ENCODE measurements at regions not wholly inside any gene's neighbourhood (a gene's known extent, or its start where the extent isn't known, plus 50 kb on each side); places are given as distances from the start of the nearest gene placed in this dataset.

GRCh38 chr22:25402160-25402500 lies 162.3 kb upstream of the GRK3 start:
- TF ChIP-seq ARNTL (CRISPR knock-in tag; IDR thresholded peaks at IDR 0.05; ENCODE audit: borderline replicate concordance, low read depth) (no peak), TCF4 (CRISPR knock-in tag; IDR thresholded peaks at IDR 0.05; ENCODE audit: borderline replicate concordance) (no peak), PATZ1 (CRISPR knock-in tag; IDR thresholded peaks at IDR 0.05; ENCODE audit: borderline replicate concordance) (no peak), OSR1 (CRISPR knock-in tag; IDR thresholded peaks at IDR 0.05) (no peak), ZFP30 (CRISPR knock-in tag; IDR thresholded peaks at IDR 0.05) (no peak)
- TF ChIP-seq, protein P1, sequence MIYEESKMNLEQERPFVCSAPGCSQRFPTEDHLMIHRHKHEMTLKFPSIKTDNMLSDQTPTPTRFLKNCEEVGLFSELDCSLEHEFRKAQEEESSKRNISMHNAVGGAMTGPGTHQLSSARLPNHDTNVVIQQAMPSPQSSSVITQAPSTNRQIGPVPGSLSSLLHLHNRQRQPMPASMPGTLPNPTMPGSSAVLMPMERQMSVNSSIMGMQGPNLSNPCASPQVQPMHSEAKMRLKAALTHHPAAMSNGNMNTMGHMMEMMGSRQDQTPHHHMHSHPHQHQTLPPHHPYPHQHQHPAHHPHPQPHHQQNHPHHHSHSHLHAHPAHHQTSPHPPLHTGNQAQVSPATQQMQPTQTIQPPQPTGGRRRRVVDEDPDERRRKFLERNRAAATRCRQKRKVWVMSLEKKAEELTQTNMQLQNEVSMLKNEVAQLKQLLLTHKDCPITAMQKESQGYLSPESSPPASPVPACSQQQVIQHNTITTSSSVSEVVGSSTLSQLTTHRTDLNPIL (CRISPR knock-in tag; IDR thresholded peaks at IDR 0.05; ENCODE audit: low read depth): no peak
